Panc1 (cell line): ENCODE measurements at regions not wholly inside any gene's neighbourhood (a gene's known extent, or its start where the extent isn't known, plus 50 kb on each side); places are given as distances from the start of the nearest gene placed in this dataset.

Source experiments
- ATAC-seq: fragments of 200-7000 bp; cut with Tn5 transposase; 2 replicates; pipeline ENCODE4 v1.9.1; 2020; ENCODE audit warnings: mild to moderate bottlenecking, moderate library complexity
- BruUV-seq: library from RNA; stranded (reverse); fragments of 400-500 nt; replicated peaks from 2 replicates; lab custom pipeline; 2021; lab: Mats Ljungman, UMichigan
- CTCF ChIA-PET: fragments of 300-600 bp; sonication (Branson Sonifier 250); formaldehyde crosslinking; loops from one replicate; lab custom pipeline; 2022; ENCODE audit warnings: antibody characterized with exemption; lab: Charles Lee
- POLR2A ChIA-PET: fragments of 300-600 bp; sonication (Branson Sonifier 250); formaldehyde crosslinking; loops from one replicate; lab custom pipeline; 2022; ENCODE audit warnings: antibody characterized with exemption; lab: Charles Lee
- DNase-seq: peaks from one replicate; pipeline ENCODE4 v3.0.0-alpha.2; 2010; ENCODE audit warnings: low read depth, low spot score
- H3K27ac ChIP-seq: 2 replicates; pipeline ENCODE4 v1.5.1; 2011; ENCODE audit warnings: mild to moderate bottlenecking, low read length, inconsistent platforms
- H3K27me3 ChIP-seq: fragments of 200-500 bp; sonication (Bioruptor generic); 2 replicates; pipeline ENCODE4 v1.6.0; 2014; ENCODE audit warnings: low read length, inconsistent platforms; ENCODE audit not compliant: control insufficient read depth, insufficient read depth
- H3K36me3 ChIP-seq: fragments of 200-500 bp; sonication (Bioruptor generic); 2 replicates; pipeline ENCODE4 v1.5.1; 2014; ENCODE audit warnings: inconsistent platforms, mild to moderate bottlenecking, low read length, moderate library complexity; ENCODE audit not compliant: control insufficient read depth, insufficient read depth
- H3K4me1 ChIP-seq: 2 replicates; pipeline ENCODE4 v1.5.1; 2011; ENCODE audit warnings: inconsistent platforms, mild to moderate bottlenecking, low read length, moderate library complexity; ENCODE audit not compliant: control insufficient read depth, insufficient read depth
- H3K4me3 ChIP-seq, 2 experiments: 2 replicates each; pipeline ENCODE4 v1.5.1; 2011 to 2012; ENCODE audit warnings: low read depth in 2 of 2, low read length in 2 of 2, mild to moderate bottlenecking in 2 of 2, inconsistent platforms in 1 of 2, moderate library complexity in 1 of 2
- H3K9me3 ChIP-seq: fragments of 200-500 bp; sonication (Bioruptor generic); 2 replicates; pipeline ENCODE4 v1.5.1; 2014; ENCODE audit warnings: low read depth, mild to moderate bottlenecking, inconsistent platforms, low read length, moderate library complexity; ENCODE audit not compliant: control insufficient read depth, insufficient read depth
- CTCF ChIP-seq: fragments of 450-650 bp; IDR thresholded peaks from 2 replicates; pipeline ENCODE4 v1.5.1; 2017; ENCODE audit warnings: mild to moderate bottlenecking
- POLR2AphosphoS5 ChIP-seq: IDR thresholded peaks from 2 replicates; pipeline ENCODE4 v1.6.1; 2012; ENCODE audit warnings: mild to moderate bottlenecking, low read depth, low read length, moderate library complexity
- REST ChIP-seq, 2 experiments: IDR thresholded peaks; 2 replicates each; pipeline ENCODE4 v1.6.1; 2011 to 2012; ENCODE audit warnings: low read depth in 2 of 2, control low read depth in 1 of 2, low read length in 1 of 2, mild to moderate bottlenecking in 1 of 2, moderate library complexity in 1 of 2; ENCODE audit not compliant: insufficient read depth in 1 of 2
- SIN3A ChIP-seq: IDR thresholded peaks from 2 replicates; pipeline ENCODE4 v1.6.1; 2012; ENCODE audit warnings: low read depth, mild to moderate bottlenecking, low read length, moderate library complexity, borderline replicate concordance; ENCODE audit not compliant: insufficient read depth
- TCF7L2 ChIP-seq: IDR thresholded peaks from 2 replicates; pipeline ENCODE4 v1.6.1; 2011; ENCODE audit warnings: mild to moderate bottlenecking, low read depth, low read length, inconsistent platforms
- in situ Hi-C: cut with HindIII; loops from 2 replicates; pipeline ENCODE4 v1.10.0; 2016; ENCODE audit warnings: low sequenced_read_pairs, low pct_unique_long_range_greater_than_20kb
- intact Hi-C: fragments of 100-400 bp; cut with micrococcal nuclease; formaldehyde crosslinking; loops from one replicate; pipeline ENCODE4 v1.10.0; 2022; ENCODE audit not compliant: unreplicated experiment

DNA sequence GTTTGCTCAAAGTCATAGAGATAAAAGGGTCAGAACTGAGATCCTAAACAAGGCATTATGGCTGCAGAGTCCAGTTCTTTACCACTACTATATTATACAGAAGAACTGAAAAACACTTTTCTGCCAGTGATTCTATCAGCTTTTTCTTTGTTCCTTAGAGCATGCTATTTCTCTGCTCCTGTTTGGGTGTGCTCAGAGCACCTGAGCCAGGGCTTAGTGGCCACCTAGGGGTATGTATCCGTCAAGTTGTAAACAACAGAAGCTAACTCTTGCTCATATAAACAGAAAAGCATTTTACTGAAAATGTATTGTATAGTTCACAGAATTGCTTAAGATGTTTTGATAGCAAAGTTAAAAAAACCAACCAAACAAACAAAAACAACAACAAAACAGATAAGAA is 470.8 kb downstream of the SLC16A7 start:
- Histone ChIP-seq H3K27ac (no peak overlapping the region), H3K36me3 (no peaks in the 10 kb centered on the region), H3K4me3 (no peak overlapping the region), H3K27me3 (no peaks in the 10 kb centered on the region), H3K4me1 (no peaks in the 10 kb centered on the region), H3K9me3 (no peaks in the 10 kb centered on the region)
- in situ Hi-C loops: no loop called here
- intact Hi-C loops: no loop called here
- ChIA-PET POLR2A (no interaction called here), CTCF (no interaction called here)
- no TSS peak for BruUV-seq
- DNase-seq (no peak), ATAC-seq (no peak)
- no peak for TF ChIP-seq TCF7L2
- TF ChIP-seq POLR2AphosphoS5: no peak
- TF ChIP-seq CTCF: no peak
- TF ChIP-seq SIN3A: no peak
- TF ChIP-seq REST (IDR thresholded peaks at IDR 0.05; ENCODE audit: insufficient read depth in 1 of 2, low read depth in 2 of 2, low read length in 1 of 2): no peak

GRCh38 chr12:60070552-60070951 is 474.7 kb downstream of the SLC16A7 start:
- no peak for ATAC-seq
- H3K27me3 ChIP-seq: no peaks in the 10 kb centered on the region
- no peak overlapping the region; the same call in 1 of the 2 replicates for H3K27ac ChIP-seq
- H3K4me1 ChIP-seq: no peaks in the 10 kb centered on the region
- no peaks in the 10 kb centered on the region for H3K36me3 ChIP-seq
- BruUV-seq: no TSS peak
- no peaks in the 10 kb centered on the region for H3K9me3 ChIP-seq
- H3K4me3 ChIP-seq: no peak overlapping the region
- ChIA-PET CTCF (no interaction called here), POLR2A (no interaction called here)
- intact Hi-C loops: no loop called here
- no peak for DNase-seq
- TF ChIP-seq CTCF: no peak
- in situ Hi-C loops: no loop called here

DNA sequence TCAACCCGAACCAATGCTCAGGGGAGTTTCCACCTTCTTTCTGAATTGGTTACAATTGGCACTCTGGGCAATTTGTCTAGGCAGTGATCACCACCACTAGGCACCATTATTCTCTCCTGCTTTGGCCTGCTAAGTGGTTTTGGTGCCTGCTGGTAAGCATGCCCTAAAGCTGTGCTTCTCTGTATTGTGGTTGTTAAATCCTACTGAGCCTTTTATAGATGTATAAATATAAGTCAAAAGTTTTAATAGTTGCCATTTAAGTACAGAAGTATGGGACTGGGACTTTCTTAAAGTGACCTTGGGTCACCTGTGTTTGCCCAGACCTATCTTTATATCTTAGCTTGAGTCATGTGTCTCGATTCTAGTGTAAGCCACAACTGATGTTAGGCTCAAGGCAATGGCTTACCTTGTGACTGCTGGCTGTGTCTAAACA is 475.9 kb downstream of the SLC16A7 start:
- peak; percentile 63; the same call in 1 of the 2 replicates for ATAC-seq

More for the DNA sequence above, 475.9 kb downstream of the SLC16A7 start:
- TF ChIP-seq TCF7L2 (peak; percentile 72), REST (IDR thresholded peaks at IDR 0.05; ENCODE audit: insufficient read depth in 1 of 2, low read depth in 2 of 2, low read length in 1 of 2) (no peak), CTCF (no peak), POLR2AphosphoS5 (no peak), SIN3A (no peak)
- Histone ChIP-seq H3K9me3 (no peaks in the 10 kb centered on the region), H3K27me3 (no peaks in the 10 kb centered on the region), H3K27ac (peak overlapping the region; percentile 44; the same call in 1 of the 2 replicates), H3K4me1 (no peaks in the 10 kb centered on the region), H3K4me3 (no peak overlapping the region), H3K36me3 (no peaks in the 10 kb centered on the region)
- ChIA-PET CTCF (no interaction called here), POLR2A (no interaction called here)
- in situ Hi-C loops (no loop called here), intact Hi-C loops (no loop called here)
- DNase-seq: no peak
- BruUV-seq: no TSS peak
